ENCODE measurements at regions not wholly inside any gene's neighbourhood (a gene's known extent, or its start where the extent isn't known, plus 50 kb on each side); places are given as distances from the start of the nearest gene placed in this dataset.
A peak's percentile ranks its signal among the peaks of the same experiment; 100 is the strongest.

GRCh38 chr20:22232473-22232872, 351.9 kb downstream of the FOXA2 start:
- DNase-seq (no peak), ATAC-seq (no peak)
- intact Hi-C loops (cut with DNase I): no loop called here
- Histone ChIP-seq H3K27ac (no peak overlapping the region), H3K36me3 (no peaks in the 10 kb centered on the region), H3K27me3 (peaks cover 0 to 5% of the 10 kb centered on the region in 2 donors), H3K4me1 (no peaks in the 10 kb centered on the region), H3K9me3 (no peaks in the 10 kb centered on the region), H3K4me3 (no peak overlapping the region)
- TF ChIP-seq CTCF (IDR thresholded peaks at IDR 0.05): no peak

- Histone ChIP-seq H3K4me3 (no peak overlapping the region), H3K27me3 (no peaks in the 10 kb centered on the region), H3K36me3 (no peaks in the 10 kb centered on the region), H3K9me3 (no peaks in the 10 kb centered on the region), H3K4me1 (no peaks in the 10 kb centered on the region), H3K27ac (no peak overlapping the region)
- no peak for DNase-seq
- TF ChIP-seq CTCF (IDR thresholded peaks at IDR 0.05): no peak
- intact Hi-C loops (cut with DNase I): no loop called here
- no peak for ATAC-seq
These were observed 357.3 kb downstream of the FOXA2 start for GRCh38 chr20:22226849-22227700.

- no peak overlapping the region for H3K4me3 ChIP-seq
- H3K9me3 ChIP-seq: no peaks in the 10 kb centered on the region
- no peaks in the 10 kb centered on the region for H3K36me3 ChIP-seq
- no peaks in the 10 kb centered on the region for H3K27me3 ChIP-seq
- no peaks in the 10 kb centered on the region for H3K4me1 ChIP-seq
- H3K27ac ChIP-seq: no peak overlapping the region
- DNase-seq (no peak), ATAC-seq (no peak)
- intact Hi-C loops (cut with DNase I): no loop called here
- no peak for TF ChIP-seq CTCF (IDR thresholded peaks at IDR 0.05)
These were observed 361.1 kb downstream of the FOXA2 start for GRCh38 chr20:22223236-22223635.

GRCh38 chr20:22217712-22218352, 366.5 kb downstream of the FOXA2 start:
- H3K27ac ChIP-seq: no peak overlapping the region
- TF ChIP-seq CTCF (IDR thresholded peaks at IDR 0.05): no peak
- H3K27me3 ChIP-seq: peaks cover 0 to 20% of the 10 kb centered on the region in 2 donors
- no peak for ATAC-seq
- intact Hi-C loops (cut with DNase I): no loop called here
- no peaks in the 10 kb centered on the region for H3K36me3 ChIP-seq
- no peaks in the 10 kb centered on the region for H3K9me3 ChIP-seq
- peak in 1 of 4 donors; percentile 3 for DNase-seq
- no peaks in the 10 kb centered on the region for H3K4me1 ChIP-seq
- H3K4me3 ChIP-seq: no peak overlapping the region

GRCh38 chr20:22216984-22217383, 367.4 kb downstream of the FOXA2 start:
- no peak for TF ChIP-seq CTCF (IDR thresholded peaks at IDR 0.05)
- Histone ChIP-seq H3K27me3 (peaks cover 0 to 20% of the 10 kb centered on the region in 2 donors), H3K27ac (no peak overlapping the region), H3K4me1 (no peaks in the 10 kb centered on the region), H3K9me3 (no peaks in the 10 kb centered on the region), H3K36me3 (no peaks in the 10 kb centered on the region), H3K4me3 (no peak overlapping the region)
- no peak for ATAC-seq
- intact Hi-C loops (cut with DNase I): no loop called here
- DNase-seq: peak in 1 of 4 donors; percentile 60

All from left lung (tissue), 4 donors.